ENCODE measurements at regions not wholly inside any gene's neighbourhood (a gene's known extent, or its start where the extent isn't known, plus 50 kb on each side); places are given as distances from the start of the nearest gene placed in this dataset.

- H3K9ac ChIP-seq (ENCODE audit: low read length) = no peak overlapping the region
- no peaks in the 10 kb centered on the region for H3K79me2 ChIP-seq (ENCODE audit: low read length)
- peaks cover 12% of the 10 kb centered on the region; the same call in 1 of the 2 replicates for H3K9me3 ChIP-seq (ENCODE audit: insufficient read depth, low read length)
- H3K27ac ChIP-seq (ENCODE audit: low read length) = no peak overlapping the region
- no peaks in the 10 kb centered on the region for H3K36me3 ChIP-seq (replicated peaks; ENCODE audit: low read depth, low read length)
- no peaks in the 10 kb centered on the region for H4K20me1 ChIP-seq (ENCODE audit: insufficient read depth, low read length)
- no peak for TF ChIP-seq EZH2phosphoT487 (IDR thresholded peaks at IDR 0.05; ENCODE audit: low read depth)
- TF ChIP-seq CTCF (IDR thresholded peaks at IDR 0.05; ENCODE audit: low read depth, low read length) = no peak
- H2AFZ ChIP-seq (ENCODE audit: low read depth, low read length) = no peak overlapping the region
- no peaks in the 10 kb centered on the region for H3K4me1 ChIP-seq (ENCODE audit: low read length)
- H3K27me3 ChIP-seq (ENCODE audit: low read depth, low read length) = no peaks in the 10 kb centered on the region
- no peak overlapping the region for H3K4me3 ChIP-seq (ENCODE audit: low read length)
- no peak overlapping the region for H3K4me2 ChIP-seq (ENCODE audit: low read length)
Measured at GRCh38 chrX:2550328-2551020, 49.7 kb upstream of the DHRSX start.
